Upper lobe of left lung (tissue), 4 donors: ENCODE measurements at regions not wholly inside any gene's neighbourhood (a gene's known extent, or its start where the extent isn't known, plus 50 kb on each side); places are given as distances from the start of the nearest gene placed in this dataset.

Experiments used
- CTCF ChIP-seq, 6 experiments: fragments of 450-650 bp in 4 of 6; fragments of 200-600 bp in 2 of 6; sonication (generic) in 2 of 6; IDR thresholded peaks; one replicate each; pipeline ENCODE4 v1.5.1; 2016 to 2019; ENCODE audit warnings: antibody characterized with exemption in 6 of 6
- EP300 ChIP-seq, 4 donors: sonication (generic); formaldehyde crosslinking; IDR thresholded peaks; one replicate each; pipeline ENCODE4 v1.5.1; 2017; ENCODE audit warnings: antibody characterized with exemption in 4 of 4, control low read depth in 2 of 4
- POLR2A ChIP-seq, 4 donors: fragments of 450-650 bp; IDR thresholded peaks; one replicate each; pipeline ENCODE4 v1.5.1; 2016 to 2017; ENCODE audit warnings: antibody characterized with exemption in 4 of 4, mild to moderate bottlenecking in 2 of 4
- POLR2AphosphoS5 ChIP-seq, 2 donors: sonication (generic); formaldehyde crosslinking; IDR thresholded peaks; one replicate each; pipeline ENCODE4 v1.5.1; 2017; ENCODE audit warnings: antibody characterized with exemption in 2 of 2

- no peak for TF ChIP-seq POLR2AphosphoS5 (IDR thresholded peaks at IDR 0.05)
- no peak for TF ChIP-seq CTCF (IDR thresholded peaks at IDR 0.05)
- TF ChIP-seq POLR2A (IDR thresholded peaks at IDR 0.05): no peak
- TF ChIP-seq EP300 (IDR thresholded peaks at IDR 0.05): no peak
Observed at GRCh38 chr10:25076506-25077177, 60.2 kb downstream of the THNSL1 start.
